ENCODE measurements at regions not wholly inside any gene's neighbourhood (a gene's known extent, or its start where the extent isn't known, plus 50 kb on each side); places are given as distances from the start of the nearest gene placed in this dataset.

GRCh38 chr5:68739752-68740151, 354.1 kb upstream of the SLC30A5 start:
- TF ChIP-seq CTCF (conservative IDR thresholded peaks at IDR 0.05; ENCODE audit: low read depth, low read length) (no peak), EZH2 (IDR thresholded peaks at IDR 0.05; ENCODE audit: borderline replicate concordance, low read depth, low read length, poor library complexity, severe bottlenecking) (no peak)

Data from A673 (cell line).